K562 (cell line): ENCODE measurements at regions not wholly inside any gene's neighbourhood (a gene's known extent, or its start where the extent isn't known, plus 50 kb on each side); places are given as distances from the start of the nearest gene placed in this dataset.

Experiments used
- ATAC-seq: fragments of 200-7000 bp; cut with Tn5 transposase; 3 replicates; pipeline ENCODE4 v1.9.1; 2020; ENCODE audit warnings: moderate library complexity
- BruUV-seq: library from RNA; stranded (reverse); fragments of 400-500 nt; replicated peaks from 2 replicates; lab custom pipeline; 2021; lab: Mats Ljungman, UMichigan
- CTCF ChIA-PET: fragments of 300-600 bp; formaldehyde crosslinking; extraction: SDS; loops from one replicate; lab custom pipeline; 2021; ENCODE audit warnings: low intra/inter-chr PET ratio; lab: Yijun Ruan, JAX
- POLR2A ChIA-PET: fragments of 300-600, 350-650 bp; sonication (Branson Sonifier 250); formaldehyde crosslinking; extraction: SDS; loops from one replicate; lab custom pipeline; 2021; ENCODE audit warnings: antibody characterized with exemption, inconsistent platforms; lab: Yijun Ruan, JAX
- DNase-seq, 4 experiments: peaks; one replicate each; pipeline versions ENCODE4 v3.0.0 to v3.0.0-alpha.2; 2011 to 2018; ENCODE audit warnings: low spot score in 3 of 4, mixed read lengths in 3 of 4; ENCODE audit errors: extremely low read depth in 1 of 4
- FAIRE-seq: peaks from 2 replicates; lab custom pipeline; 2011; peaks lifted over from hg19 to GRCh38; lab: Jason Lieb, UNC
- H2AFZ ChIP-seq: 2 replicates; pipeline ENCODE4 v1.6.0; 2011; ENCODE audit warnings: low read depth, low read length, control low read depth, inconsistent platforms
- H3K27ac ChIP-seq: fragments of 200-600 bp; 3 replicates; pipeline ENCODE4 v1.8.0; 2011; ENCODE audit warnings: low read depth, mild to moderate bottlenecking, control low read depth, inconsistent platforms, low read length, moderate library complexity, mixed read lengths; ENCODE audit errors: extremely low read depth
- H3K27me3 ChIP-seq, 2 experiments: fragments of 300-600 bp in 1 of 2; 2 replicates in 1 of 2; 3 replicates in 1 of 2; pipeline versions ENCODE4 v1.6.0 to v1.8.0; 2011; ENCODE audit warnings: inconsistent platforms in 2 of 2, low read length in 2 of 2, mild to moderate bottlenecking in 1 of 2, mixed read lengths in 1 of 2, moderate library complexity in 1 of 2; ENCODE audit not compliant: control insufficient read depth in 2 of 2, insufficient read depth in 2 of 2
- H3K36me3 ChIP-seq: fragments of 300-600 bp; 3 replicates; pipeline ENCODE4 v1.8.0; 2011; ENCODE audit warnings: mild to moderate bottlenecking, low read length, inconsistent platforms; ENCODE audit not compliant: control insufficient read depth, insufficient read depth
- H3K4me1 ChIP-seq, 2 experiments: fragments of 200-600 bp in 1 of 2; replicated peaks in 1 of 2; 2 replicates in 1 of 2; 3 replicates in 1 of 2; pipeline versions ENCODE4 v1.5.1 to v1.8.0; 2011; ENCODE audit warnings: inconsistent platforms in 2 of 2, low read length in 2 of 2, mild to moderate bottlenecking in 1 of 2, mixed read lengths in 1 of 2, moderate library complexity in 1 of 2; ENCODE audit not compliant: control insufficient read depth in 2 of 2, insufficient read depth in 2 of 2
- H3K4me2 ChIP-seq: 2 replicates; pipeline ENCODE4 v1.6.1; 2011; ENCODE audit warnings: low read length, control low read depth, inconsistent platforms, mixed read lengths; ENCODE audit not compliant: insufficient read depth
- H3K4me3 ChIP-seq: fragments of 200-600 bp; sonication (generic), shearing (Covaris generic); 2 replicates; pipeline ENCODE4 v1.5.1; 2016; ENCODE audit warnings: control low read depth, inconsistent platforms
- H3K79me2 ChIP-seq: fragments of 200-600 bp; 3 replicates; pipeline ENCODE4 v1.8.0; 2011; ENCODE audit warnings: low read length, inconsistent platforms; ENCODE audit not compliant: control insufficient read depth, insufficient read depth
- H3K9ac ChIP-seq, 2 experiments: 2 replicates each; pipeline versions ENCODE4 v1.6.0 to v1.6.1; 2011; ENCODE audit warnings: low read depth in 2 of 2, low read length in 2 of 2, control low read depth in 1 of 2, inconsistent platforms in 1 of 2, mild to moderate bottlenecking in 1 of 2, mixed read lengths in 1 of 2; ENCODE audit not compliant: insufficient read depth in 1 of 2
- H3K9me1 ChIP-seq: one replicate; pipeline ENCODE4 v1.6.0; 2011; ENCODE audit warnings: inconsistent platforms, mild to moderate bottlenecking, low read length, moderate library complexity; ENCODE audit not compliant: control insufficient read depth, insufficient read depth
- H3K9me3 ChIP-seq: replicated peaks from 2 replicates; pipeline ENCODE4 v1.5.1; 2011; ENCODE audit warnings: low read depth, low read length, inconsistent platforms; ENCODE audit not compliant: control insufficient read depth, insufficient read depth
- H4K20me1 ChIP-seq: replicated peaks from 2 replicates; pipeline ENCODE4 v1.6.1; 2011; ENCODE audit warnings: low read length, inconsistent platforms, mixed read lengths; ENCODE audit not compliant: control insufficient read depth, insufficient read depth
- ARID1B ChIP-seq: fragments of 450-650 bp; IDR thresholded peaks from 2 replicates; pipeline ENCODE4 v1.6.1; 2016; ENCODE audit warnings: antibody characterized with exemption, mild to moderate bottlenecking, inconsistent platforms
- FOXK2 ChIP-seq, 2 experiments: fragments of 450-650 bp; IDR thresholded peaks in 1 of 2; conservative IDR thresholded peaks in 1 of 2; 2 replicates each; pipeline ENCODE4 v1.6.1; 2016; ENCODE audit warnings: low read depth in 2 of 2, mild to moderate bottlenecking in 1 of 2
- HES1 ChIP-seq: fragments of 450-650 bp; IDR thresholded peaks from 2 replicates; pipeline ENCODE4 v1.6.1; 2016; ENCODE audit warnings: low read depth, mild to moderate bottlenecking, moderate library complexity
- JUN ChIP-seq, 2 experiments: sonication (generic) in 1 of 2; formaldehyde crosslinking in 1 of 2; IDR thresholded peaks; 2 replicates each; pipeline versions ENCODE4 v1.6.1 to v1.8.0; 2012 to 2022; ENCODE audit warnings: borderline replicate concordance in 2 of 2, mild to moderate bottlenecking in 2 of 2, improper control_type of control experiment in 1 of 2, low read depth in 1 of 2, low read length in 1 of 2, missing genetic modification reagents in 1 of 2
- KHSRP ChIP-seq: fragments of 450-650 bp; IDR thresholded peaks from 2 replicates; pipeline ENCODE4 v1.6.1; 2017
- MCM3 ChIP-seq: fragments of 450-650 bp; IDR thresholded peaks from 2 replicates; pipeline ENCODE4 v1.6.1; 2016
- SP1 ChIP-seq: sonication (generic); formaldehyde crosslinking; IDR thresholded peaks from 2 replicates; pipeline ENCODE4 v1.8.1; 2022; ENCODE audit warnings: mild to moderate bottlenecking, missing genetic modification reagents
- SRSF7 ChIP-seq: fragments of 200-400 bp; formaldehyde crosslinking; optimal IDR thresholded peaks from 2 replicates; pipeline ENCODE3; 2017; ENCODE audit warnings: mild to moderate bottlenecking, low read depth, low read length
- STAT5A ChIP-seq: IDR thresholded peaks from 2 replicates; pipeline ENCODE4 v1.6.1; 2012; ENCODE audit warnings: low read length, inconsistent platforms, borderline replicate concordance
- TEAD4 ChIP-seq, 2 experiments: sonication (generic) in 1 of 2; formaldehyde crosslinking in 1 of 2; IDR thresholded peaks; 2 replicates each; pipeline versions ENCODE4 v1.6.1 to v1.8.0; 2012 to 2022; ENCODE audit warnings: borderline replicate concordance in 1 of 2, inconsistent platforms in 1 of 2, low read length in 1 of 2, mild to moderate bottlenecking in 1 of 2, missing genetic modification reagents in 1 of 2
- ZBTB7A ChIP-seq: IDR thresholded peaks from 2 replicates; pipeline ENCODE4 v1.6.1; 2011; ENCODE audit warnings: low read depth, mild to moderate bottlenecking, low read length, moderate library complexity, borderline replicate concordance; ENCODE audit not compliant: control insufficient read depth
- ZMIZ1 ChIP-seq, 2 experiments: fragments of 150-350 bp in 1 of 2; IDR thresholded peaks; 2 replicates each; pipeline ENCODE4 v1.6.1; 2012 to 2016; ENCODE audit warnings: low read depth in 2 of 2, low read length in 2 of 2, mild to moderate bottlenecking in 1 of 2, moderate library complexity in 1 of 2
- ZNF408 ChIP-seq: fragments of 250-450 bp; sonication (Bioruptor Pico); IDR thresholded peaks from 2 replicates; pipeline ENCODE4 v1.4.0; 2020; ENCODE audit warnings: low read depth, mild to moderate bottlenecking, moderate library complexity
- ZNF586 ChIP-seq: fragments of 450-650 bp; formaldehyde crosslinking; conservative IDR thresholded peaks from 2 replicates; pipeline ENCODE4 v1.4.0; 2020; ENCODE audit warnings: mild to moderate bottlenecking, moderate library complexity
- ZNF592 ChIP-seq: fragments of 450-650 bp; IDR thresholded peaks from 2 replicates; pipeline ENCODE4 v1.6.1; 2017; ENCODE audit warnings: antibody characterized with exemption, mild to moderate bottlenecking
- WGBS: fragments of 100-300 bp; shearing (Covaris generic); methylation state at CpG from one replicate; pipeline ENCODE4 v1.1.6; 2016; ENCODE audit warnings: low coverage, mixed read lengths; ENCODE audit not compliant: insufficient coverage; ENCODE audit errors: missing lambda C conversion rate; 5-methylcytosine and 5-hydroxymethylcytosine counted together
- in situ Hi-C: fragments of 300-500 bp; cut with MboI; formaldehyde crosslinking; loops from 4 replicates; pipeline ENCODE4 v1.15.0; 2018; ENCODE audit warnings: inconsistent platforms, mixed read lengths
- intact Hi-C: fragments of 100-400 bp; cut with micrococcal nuclease; formaldehyde crosslinking; loops from 2 replicates; pipeline ENCODE4 v1.14.2; 2022

- ATAC-seq (no peak), DNase-seq (no peak), FAIRE-seq (no peak)
- Histone ChIP-seq H3K4me3 (no peak overlapping the region), H3K27me3 (no peaks in the 10 kb centered on the region), H2AFZ (no peak overlapping the region), H3K27ac (no peak overlapping the region), H3K9me1 (no peaks in the 10 kb centered on the region), H3K9me3 (no peaks in the 10 kb centered on the region), H4K20me1 (no peaks in the 10 kb centered on the region), H3K36me3 (no peaks in the 10 kb centered on the region), H3K9ac (no peak overlapping the region), H3K4me1 (no peaks in the 10 kb centered on the region), H3K4me2 (no peak overlapping the region), H3K79me2 (no peaks in the 10 kb centered on the region)
- in situ Hi-C loops (no loop called here), intact Hi-C loops (no loop called here)
- WGBS, result 0% methylated on average over 1 of the region's 1 CpG
- BruUV-seq, result no TSS peak
- ChIA-PET POLR2A (no interaction called here), CTCF (no interaction called here)
- TF ChIP-seq ARID1B (no peak), ZNF408 (CRISPR knock-in tag) (no peak), FOXK2 (conservative IDR thresholded peaks at IDR 0.05 in 1 of 2, IDR thresholded peaks at IDR 0.05 in 1 of 2; ENCODE audit: low read depth in 2 of 2) (no peak), STAT5A (no peak), SRSF7 (no peak), ZNF592 (no peak), MCM3 (no peak), HES1 (no peak), SP1 (CRISPR knock-in tag) (no peak), JUN (IDR thresholded peaks at IDR 0.05; ENCODE audit: borderline replicate concordance, low read depth, low read length) (no peak), JUN (CRISPR knock-in tag; IDR thresholded peaks at IDR 0.05; ENCODE audit: borderline replicate concordance) (no peak), TEAD4 (IDR thresholded peaks at IDR 0.05; ENCODE audit: low read length) (no peak), TEAD4 (CRISPR knock-in tag; IDR thresholded peaks at IDR 0.05; ENCODE audit: borderline replicate concordance) (no peak), ZBTB7A (no peak), KHSRP (no peak), ZNF586 (CRISPR knock-in tag) (no peak), ZMIZ1 (IDR thresholded peaks at IDR 0.05; ENCODE audit: low read depth in 2 of 2, low read length in 2 of 2) (no peak)
Measured at GRCh38 chr20:7171911-7172310, 404.4 kb downstream of the BMP2 start.
